Ascending aorta (tissue), 2 donors: ENCODE measurements at regions not wholly inside any gene's neighbourhood (a gene's known extent, or its start where the extent isn't known, plus 50 kb on each side); places are given as distances from the start of the nearest gene placed in this dataset.
A peak's percentile ranks its signal among the peaks of the same experiment; 100 is the strongest.

ENCODE experiments used
- DNase-seq, 2 donors: peaks; one replicate each; pipeline ENCODE4 v3.0.0-alpha.2; 2019; ENCODE audit warnings: low spot score in 2 of 2
- H3K27ac ChIP-seq, 2 donors: fragments of 200-600 bp; sonication (generic); one replicate each; pipeline ENCODE4 v1.5.1; 2016 to 2017; ENCODE audit warnings: mild to moderate bottlenecking in 1 of 2
- H3K27me3 ChIP-seq: fragments of 200-600 bp; sonication (generic); one replicate; pipeline ENCODE4 v1.5.1; 2017
- H3K36me3 ChIP-seq, 2 donors: fragments of 200-600 bp; sonication (generic); one replicate each; pipeline ENCODE4 v1.5.1; 2016
- H3K4me1 ChIP-seq, 2 donors: fragments of 200-600 bp; sonication (generic); one replicate each; pipeline ENCODE4 v1.5.1; 2016 to 2017; ENCODE audit warnings: mild to moderate bottlenecking in 1 of 2
- H3K4me3 ChIP-seq, 2 donors: fragments of 200-600 bp; sonication (generic); one replicate each; pipeline ENCODE4 v1.5.1; 2016 to 2017; ENCODE audit warnings: mild to moderate bottlenecking in 1 of 2
- H3K9me3 ChIP-seq, 2 donors: fragments of 200-600 bp; sonication (generic); one replicate each; pipeline ENCODE4 v1.5.1; 2016
- intact Hi-C: fragments of 100-400 bp; cut with DNase I; formaldehyde crosslinking; loops from one replicate; pipeline ENCODE4 v1.15.1; 2023
- TF ChIP-seq, protein P1 (sequence below), 3 experiments: fragments of 200-600 bp in 2 of 3; fragments of 450-650 bp in 1 of 3; sonication (generic) in 2 of 3; IDR thresholded peaks; one replicate each; pipeline ENCODE4 v1.5.1; 2016 to 2019; ENCODE audit warnings: antibody characterized with exemption in 3 of 3, mild to moderate bottlenecking in 1 of 3, moderate library complexity in 1 of 3

DNA sequence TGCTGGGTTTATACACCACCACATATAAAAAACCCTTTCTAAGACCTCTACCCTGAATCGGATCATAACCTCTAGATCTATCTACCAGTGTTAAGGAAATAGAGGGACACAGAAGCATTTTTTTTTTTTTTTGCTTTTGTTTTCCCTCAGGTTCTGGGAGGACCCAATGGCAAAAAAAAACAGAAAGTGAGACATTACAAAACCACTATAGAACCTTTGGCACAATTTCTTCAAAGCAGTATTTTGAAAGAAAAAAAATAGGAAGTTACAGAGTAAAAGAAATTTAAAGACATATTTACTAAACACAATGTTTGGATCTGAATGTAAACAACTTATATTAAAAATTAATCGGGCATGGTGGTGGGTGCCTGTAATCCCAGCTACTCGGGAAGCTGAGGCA lies 1258.7 kb upstream of the GJE1 start:
- no peaks in the 10 kb centered on the region for H3K36me3 ChIP-seq
- no peaks in the 10 kb centered on the region for H3K9me3 ChIP-seq
- H3K4me1 ChIP-seq, result no peaks in the 10 kb centered on the region
- no peak for DNase-seq
- TF ChIP-seq, protein P1, sequence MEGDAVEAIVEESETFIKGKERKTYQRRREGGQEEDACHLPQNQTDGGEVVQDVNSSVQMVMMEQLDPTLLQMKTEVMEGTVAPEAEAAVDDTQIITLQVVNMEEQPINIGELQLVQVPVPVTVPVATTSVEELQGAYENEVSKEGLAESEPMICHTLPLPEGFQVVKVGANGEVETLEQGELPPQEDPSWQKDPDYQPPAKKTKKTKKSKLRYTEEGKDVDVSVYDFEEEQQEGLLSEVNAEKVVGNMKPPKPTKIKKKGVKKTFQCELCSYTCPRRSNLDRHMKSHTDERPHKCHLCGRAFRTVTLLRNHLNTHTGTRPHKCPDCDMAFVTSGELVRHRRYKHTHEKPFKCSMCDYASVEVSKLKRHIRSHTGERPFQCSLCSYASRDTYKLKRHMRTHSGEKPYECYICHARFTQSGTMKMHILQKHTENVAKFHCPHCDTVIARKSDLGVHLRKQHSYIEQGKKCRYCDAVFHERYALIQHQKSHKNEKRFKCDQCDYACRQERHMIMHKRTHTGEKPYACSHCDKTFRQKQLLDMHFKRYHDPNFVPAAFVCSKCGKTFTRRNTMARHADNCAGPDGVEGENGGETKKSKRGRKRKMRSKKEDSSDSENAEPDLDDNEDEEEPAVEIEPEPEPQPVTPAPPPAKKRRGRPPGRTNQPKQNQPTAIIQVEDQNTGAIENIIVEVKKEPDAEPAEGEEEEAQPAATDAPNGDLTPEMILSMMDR (IDR thresholded peaks at IDR 0.05), result no peak
- intact Hi-C loops, result no loop called here
- no peak overlapping the region for H3K27ac ChIP-seq
- no peaks in the 10 kb centered on the region for H3K27me3 ChIP-seq
- H3K4me3 ChIP-seq, result no peak overlapping the region

DNA sequence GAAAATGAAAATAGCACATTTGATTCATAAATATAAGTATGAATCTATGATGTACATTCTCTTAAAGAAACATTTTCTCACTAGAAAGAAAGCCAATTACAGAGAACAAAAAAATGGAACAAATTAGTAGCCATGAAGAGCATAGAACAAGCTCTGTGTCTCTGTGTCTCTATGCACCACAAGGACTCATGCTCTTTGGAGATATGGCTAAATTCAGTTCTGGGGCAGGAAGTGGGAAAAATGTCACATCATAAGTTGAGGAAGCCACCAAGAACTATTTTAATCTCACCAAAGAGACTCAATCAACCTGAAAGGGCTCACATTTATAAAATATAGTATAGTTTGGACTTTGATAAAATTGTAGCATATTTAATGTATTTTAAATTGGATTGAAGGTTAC lies 1259.8 kb upstream of the GJE1 start:
- intact Hi-C loops, result no loop called here
- H3K27ac ChIP-seq, result no peak overlapping the region
- no peaks in the 10 kb centered on the region for H3K27me3 ChIP-seq
- TF ChIP-seq, protein P1 (IDR thresholded peaks at IDR 0.05), result no peak
- DNase-seq, result no peak
- no peak overlapping the region for H3K4me3 ChIP-seq
- H3K36me3 ChIP-seq, result no peaks in the 10 kb centered on the region
- no peaks in the 10 kb centered on the region for H3K4me1 ChIP-seq
- H3K9me3 ChIP-seq, result no peaks in the 10 kb centered on the region

- DNase-seq, result no peak
- intact Hi-C loops, result no loop called here
- Histone ChIP-seq H3K9me3 (no peaks in the 10 kb centered on the region), H3K27ac (no peak overlapping the region), H3K4me3 (no peak overlapping the region), H3K36me3 (no peaks in the 10 kb centered on the region), H3K27me3 (no peaks in the 10 kb centered on the region), H3K4me1 (no peaks in the 10 kb centered on the region)
- TF ChIP-seq, protein P1 (IDR thresholded peaks at IDR 0.05), result no peak
These were observed 1260.8 kb upstream of the GJE1 start for GRCh38 chr6:140871911-140872310.

- no peak overlapping the region for H3K27ac ChIP-seq
- no peaks in the 10 kb centered on the region for H3K4me1 ChIP-seq
These were observed 1265.4 kb upstream of the GJE1 start for GRCh38 chr6:140867336-140867735.

GRCh38 chr6:140858381-140858971 lies 1274.2 kb upstream of the GJE1 start:
- Histone ChIP-seq H3K9me3 (no peaks in the 10 kb centered on the region), H3K27me3 (no peaks in the 10 kb centered on the region), H3K4me3 (no peak overlapping the region), H3K36me3 (no peaks in the 10 kb centered on the region), H3K27ac (peak overlapping the region in 1 of 2 donors; percentile 46), H3K4me1 (peaks cover 0 to 11% of the 10 kb centered on the region in 2 donors)
- no peak for DNase-seq
- intact Hi-C loops, result no loop called here
- TF ChIP-seq, protein P1 (IDR thresholded peaks at IDR 0.05), result no peak

More at GRCh38 chr6:140867336-140867735, 1265.4 kb upstream of the GJE1 start:
- no peak for DNase-seq
- intact Hi-C loops, result no loop called here
- Histone ChIP-seq H3K36me3 (no peaks in the 10 kb centered on the region), H3K4me3 (no peak overlapping the region), H3K9me3 (no peaks in the 10 kb centered on the region), H3K27me3 (no peaks in the 10 kb centered on the region)
- TF ChIP-seq, protein P1 (IDR thresholded peaks at IDR 0.05), result no peak
